Psoas muscle (tissue), 7 donors: ENCODE measurements at regions not wholly inside any gene's neighbourhood (a gene's known extent, or its start where the extent isn't known, plus 50 kb on each side); places are given as distances from the start of the nearest gene placed in this dataset.

Experiments
- ATAC-seq, 4 donors: fragments of 200-7000 bp; cut with Tn5 transposase; one replicate each; pipeline ENCODE4 v1.9.1; 2020; ENCODE audit warnings: moderate library complexity in 3 of 4, mild to moderate bottlenecking in 2 of 4
- DNase-seq, 2 donors: peaks; one replicate each; pipeline ENCODE4 v3.0.0-alpha.2; 2020
- H3K27ac ChIP-seq: fragments of 200-600 bp; one replicate; pipeline ENCODE4 v1.8.0; 2022
- H3K27me3 ChIP-seq, 3 donors: fragments of 200-600 bp in 1 of 3; one replicate each; pipeline versions ENCODE4 v1.6.1 to v1.8.0; 2013 to 2022; ENCODE audit warnings: low read length in 2 of 3, mild to moderate bottlenecking in 2 of 3, moderate library complexity in 1 of 3; ENCODE audit not compliant: insufficient read depth in 3 of 3
- H3K36me3 ChIP-seq, 2 donors: fragments of 200-600 bp in 1 of 2; one replicate each; pipeline versions ENCODE4 v1.6.1 to v1.8.0; 2013 to 2022; ENCODE audit warnings: low read depth in 1 of 2, mild to moderate bottlenecking in 1 of 2, moderate library complexity in 1 of 2; ENCODE audit not compliant: insufficient read depth in 1 of 2
- H3K4me1 ChIP-seq: fragments of 200-600 bp; one replicate; pipeline ENCODE4 v1.8.0; 2022
- H3K4me3 ChIP-seq: fragments of 200-600 bp; one replicate; pipeline ENCODE4 v1.8.0; 2022; ENCODE audit warnings: mild to moderate bottlenecking
- H3K9me3 ChIP-seq: fragments of 200-600 bp; one replicate; pipeline ENCODE4 v1.8.0; 2022
- CTCF ChIP-seq: fragments of 200-600 bp; IDR thresholded peaks from one replicate; pipeline ENCODE4 v1.8.0; 2022; ENCODE audit warnings: antibody characterized with exemption
- WGBS, 3 donors: extraction: QIAGEN DNeasy Blood & Tissue Kit; methylation state at CpG; one replicate each; pipeline versions ENCODE4 v1.1.6 to v1.1.7; 2013; 5-methylcytosine and 5-hydroxymethylcytosine counted together
- intact Hi-C, 2 donors: fragments of 100-400 bp; cut with DNase I; formaldehyde crosslinking; loops; one replicate each; pipeline versions ENCODE4 v1.11.0 to v1.14.2; 2022
- donor health status: healthy with polysubstance abuse.
- donor health status: DM: no; HTN: no; CAD: no; lungs with moderate emphysema.
- donor health status: Bipolar disorder and iron deficiency.
- donor health status: healthy.
- donor health status: DM: yes; HTN: yes; CAD: no.
- donor health status: DM: no; HTN: no; CAD: no.
- donor health status: DM: yes; HTN: yes; CAD: no.

- no peak for TF ChIP-seq CTCF
- WGBS, 3 donors, result 64 to 72% (median 72%) methylated on average over 17 of the region's 17 CpGs
- Histone ChIP-seq H3K36me3 (no peaks in the 10 kb centered on the region), H3K27me3 (peaks cover 0 to 10% (median 10%) of the 10 kb centered on the region in 3 donors), H3K4me1 (no peaks in the 10 kb centered on the region), H3K4me3 (no peak overlapping the region), H3K27ac (no peak overlapping the region), H3K9me3 (no peaks in the 10 kb centered on the region)
- DNase-seq (no peak), ATAC-seq (no peak)
- intact Hi-C loops, result no loop called here
Measured at GRCh38 chr12:111186347-111186746, 182.5 kb downstream of the PHETA1 start.

- no peak for ATAC-seq
- peaks cover 0 to 15% (median 10%) of the 10 kb centered on the region in 3 donors for H3K27me3 ChIP-seq
- H3K27ac ChIP-seq, result no peak overlapping the region
- no peaks in the 10 kb centered on the region for H3K9me3 ChIP-seq
- H3K4me1 ChIP-seq, result no peaks in the 10 kb centered on the region
- WGBS, 3 donors, result 81 to 92% (median 92%) methylated on average over 6 of the region's 6 CpGs
- H3K36me3 ChIP-seq, result no peaks in the 10 kb centered on the region
- intact Hi-C loops, result no loop called here
- H3K4me3 ChIP-seq, result no peak overlapping the region
- no peak for TF ChIP-seq CTCF
- DNase-seq, result no peak
Measured at GRCh38 chr12:111185889-111186227, 183.0 kb downstream of the PHETA1 start.

- intact Hi-C loops, result no loop called here
- Histone ChIP-seq H3K9me3 (no peaks in the 10 kb centered on the region), H3K4me1 (no peaks in the 10 kb centered on the region), H3K27me3 (peaks cover 0 to 20% (median 8%) of the 10 kb centered on the region in 3 donors), H3K4me3 (no peak overlapping the region), H3K36me3 (no peaks in the 10 kb centered on the region), H3K27ac (no peak overlapping the region)
- DNase-seq, result no peak
- WGBS, 3 donors, result 60 to 66% (median 66%) methylated on average over 13 of the region's 13 CpGs
- ATAC-seq, result no peak
- TF ChIP-seq CTCF, result no peak
Measured at GRCh38 chr12:111185206-111185888, 183.5 kb downstream of the PHETA1 start.

- Histone ChIP-seq H3K4me1 (no peaks in the 10 kb centered on the region), H3K27me3 (peaks cover 0 to 29% (median 6%) of the 10 kb centered on the region in 3 donors), H3K36me3 (no peaks in the 10 kb centered on the region), H3K4me3 (no peak overlapping the region), H3K27ac (no peak overlapping the region), H3K9me3 (no peaks in the 10 kb centered on the region)
- 85 to 93% (median 91%) methylated on average over 1 of the region's 1 CpG for WGBS, 3 donors
- ATAC-seq (no peak), DNase-seq (no peak)
- no peak for TF ChIP-seq CTCF
- intact Hi-C loops, result no loop called here
Measured at GRCh38 chr12:111184161-111184560, 184.7 kb downstream of the PHETA1 start.

- TF ChIP-seq CTCF, result no peak
- WGBS, 3 donors, result 54 to 58% (median 56%) methylated on average over 2 of the region's 2 CpGs
- no peaks in the 10 kb centered on the region for H3K36me3 ChIP-seq
Measured at GRCh38 chr12:111183094-111183493, 185.8 kb downstream of the PHETA1 start.

More at GRCh38 chr12:111183094-111183493, 185.8 kb downstream of the PHETA1 start:
- Histone ChIP-seq H3K4me3 (no peak overlapping the region), H3K9me3 (no peaks in the 10 kb centered on the region), H3K27ac (no peak overlapping the region), H3K27me3 (peaks cover 0 to 39% (median 6%) of the 10 kb centered on the region in 3 donors), H3K4me1 (no peaks in the 10 kb centered on the region)
- DNase-seq (no peak), ATAC-seq (no peak)
- intact Hi-C loops, result no loop called here
